HepG2 (cell line): ENCODE measurements at regions not wholly inside any gene's neighbourhood (a gene's known extent, or its start where the extent isn't known, plus 50 kb on each side); places are given as distances from the start of the nearest gene placed in this dataset.

Source experiments
- CC2D1A ChIP-seq: sonication (generic); formaldehyde crosslinking; IDR thresholded peaks from 2 replicates; pipeline ENCODE4 v1.8.1; 2023; ENCODE audit warnings: mild to moderate bottlenecking, missing genetic modification reagents
- CEBPB ChIP-seq: IDR thresholded peaks from 2 replicates; pipeline ENCODE4 v1.6.1; 2011; ENCODE audit warnings: low read depth, low read length, improper control_type of control experiment, borderline replicate concordance
- CREB1 ChIP-seq, 2 experiments: fragments of 450-650 bp in 1 of 2; IDR thresholded peaks; 2 replicates each; pipeline ENCODE4 v1.6.1; 2016 to 2017; ENCODE audit warnings: control low read depth in 1 of 2, mild to moderate bottlenecking in 1 of 2, missing compliant biosample characterization in 1 of 2, missing genetic modification characterization in 1 of 2
- ELF1 ChIP-seq: sonication (generic); formaldehyde crosslinking; IDR thresholded peaks from 2 replicates; pipeline ENCODE4 v1.4.0; 2020; ENCODE audit warnings: missing genetic modification reagents
- ESRRA ChIP-seq: sonication (generic); formaldehyde crosslinking; IDR thresholded peaks from 2 replicates; pipeline ENCODE4 v1.5.1; 2020; ENCODE audit warnings: mild to moderate bottlenecking, low read depth, missing genetic modification reagents
- FOXO1 ChIP-seq: sonication (generic); formaldehyde crosslinking; IDR thresholded peaks from 2 replicates; pipeline ENCODE4 v1.4.0; 2020; ENCODE audit warnings: missing genetic modification reagents
- HDAC1 ChIP-seq: sonication (generic); formaldehyde crosslinking; IDR thresholded peaks from 2 replicates; pipeline ENCODE4 v1.5.1; 2020; ENCODE audit warnings: mild to moderate bottlenecking, missing genetic modification reagents
- NCOR1 ChIP-seq: fragments of 200-600 bp; sonication (generic); IDR thresholded peaks from 2 replicates; pipeline ENCODE4 v1.7.0; 2017; ENCODE audit warnings: antibody characterized with exemption, low read length, borderline replicate concordance
- RFXANK ChIP-seq: IDR thresholded peaks from 2 replicates; pipeline ENCODE4 v1.6.1; 2016
- SIX4 ChIP-seq: sonication (generic); formaldehyde crosslinking; IDR thresholded peaks from 2 replicates; pipeline ENCODE4 v1.4.0; 2020; ENCODE audit warnings: missing genetic modification reagents
- TGIF2 ChIP-seq: IDR thresholded peaks from 2 replicates; pipeline ENCODE4 v1.6.1; 2016; ENCODE audit warnings: control low read depth, missing compliant biosample characterization
- TOPORS ChIP-seq: sonication (generic); formaldehyde crosslinking; IDR thresholded peaks from 2 replicates; pipeline ENCODE4 v1.8.0; 2023; ENCODE audit warnings: mild to moderate bottlenecking, missing genetic modification reagents
- ZBTB7A ChIP-seq: sonication (generic); formaldehyde crosslinking; IDR thresholded peaks from 2 replicates; pipeline ENCODE4 v1.8.0; 2022; ENCODE audit warnings: mild to moderate bottlenecking, missing genetic modification reagents
- ZKSCAN1 ChIP-seq: fragments of 150-350 bp; IDR thresholded peaks from 2 replicates; pipeline ENCODE4 v1.6.1; 2014; ENCODE audit warnings: low read length
- ZKSCAN8 ChIP-seq: IDR thresholded peaks from 2 replicates; pipeline ENCODE4 v1.6.1; 2016; ENCODE audit warnings: borderline replicate concordance, missing genetic modification reagents, missing compliant biosample characterization
- ZNF256 ChIP-seq: sonication (generic); formaldehyde crosslinking; conservative IDR thresholded peaks from 2 replicates; pipeline ENCODE4 v1.4.0; 2020; ENCODE audit warnings: missing genetic modification reagents
- ZNF260 ChIP-seq: sonication (generic); formaldehyde crosslinking; IDR thresholded peaks from 2 replicates; pipeline ENCODE4 v1.4.0; 2020; ENCODE audit warnings: missing genetic modification reagents, low read depth, mild to moderate bottlenecking, borderline replicate concordance
- ZNF33A ChIP-seq: sonication (generic); formaldehyde crosslinking; IDR thresholded peaks from 2 replicates; pipeline ENCODE4 v1.5.1; 2020; ENCODE audit warnings: missing genetic modification reagents, mild to moderate bottlenecking, moderate library complexity, borderline replicate concordance
- ZNF629 ChIP-seq: sonication (generic); formaldehyde crosslinking; conservative IDR thresholded peaks from 2 replicates; pipeline ENCODE4 v1.5.0; 2020; ENCODE audit warnings: missing genetic modification reagents
- ZNF75D ChIP-seq: sonication (generic); formaldehyde crosslinking; IDR thresholded peaks from 2 replicates; pipeline ENCODE4 v1.8.1; 2023; ENCODE audit warnings: missing genetic modification reagents, mild to moderate bottlenecking, borderline replicate concordance
- TF ChIP-seq, protein P1 (sequence below): sonication (generic); formaldehyde crosslinking; IDR thresholded peaks from 2 replicates; pipeline ENCODE4 v1.4.0; 2020; ENCODE audit warnings: missing genetic modification reagents
- TF ChIP-seq, protein P2 (sequence below): sonication (generic); formaldehyde crosslinking; IDR thresholded peaks from 2 replicates; pipeline ENCODE4 v1.4.0; 2020; ENCODE audit warnings: mild to moderate bottlenecking, missing genetic modification reagents
- TF ChIP-seq, protein P3 (sequence below): sonication (generic); formaldehyde crosslinking; IDR thresholded peaks from 2 replicates; pipeline ENCODE4; 2020; ENCODE audit warnings: missing genetic modification reagents, mild to moderate bottlenecking, borderline replicate concordance
- TF ChIP-seq, protein P4 (sequence below): sonication (generic); formaldehyde crosslinking; IDR thresholded peaks from 2 replicates; pipeline ENCODE4 v1.8.0; 2022; ENCODE audit warnings: low read depth, missing genetic modification reagents

DNA sequence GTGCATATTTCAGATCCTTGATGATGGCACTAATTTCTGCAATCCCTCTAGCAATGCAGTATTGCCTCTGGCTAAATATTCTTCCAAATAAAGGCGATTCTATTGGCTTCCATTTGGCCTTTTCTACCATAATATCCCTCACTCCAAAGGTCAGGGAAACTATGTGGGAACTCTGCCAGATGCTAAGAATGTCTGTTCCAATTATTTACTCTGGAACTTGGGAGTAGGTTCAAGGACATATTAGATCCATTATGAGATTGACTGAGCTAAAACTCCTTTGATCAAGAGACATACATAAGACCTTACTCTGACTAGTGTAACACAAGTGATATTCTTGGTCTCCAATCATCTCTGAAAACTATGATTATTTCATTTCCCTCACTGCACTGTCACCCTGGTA lies 674.5 kb upstream of the NECTIN3 start (continued):
- no peak for TF ChIP-seq ZNF629 (CRISPR knock-in tag)
- no peak for TF ChIP-seq ZNF256 (CRISPR knock-in tag)
- TF ChIP-seq RFXANK, result no peak
- TF ChIP-seq ZKSCAN8 (CRISPR knock-in tag), result 0 out of 2 replicates have a peak, but pooled peaks have one; percentile 52
- TF ChIP-seq, protein P1, sequence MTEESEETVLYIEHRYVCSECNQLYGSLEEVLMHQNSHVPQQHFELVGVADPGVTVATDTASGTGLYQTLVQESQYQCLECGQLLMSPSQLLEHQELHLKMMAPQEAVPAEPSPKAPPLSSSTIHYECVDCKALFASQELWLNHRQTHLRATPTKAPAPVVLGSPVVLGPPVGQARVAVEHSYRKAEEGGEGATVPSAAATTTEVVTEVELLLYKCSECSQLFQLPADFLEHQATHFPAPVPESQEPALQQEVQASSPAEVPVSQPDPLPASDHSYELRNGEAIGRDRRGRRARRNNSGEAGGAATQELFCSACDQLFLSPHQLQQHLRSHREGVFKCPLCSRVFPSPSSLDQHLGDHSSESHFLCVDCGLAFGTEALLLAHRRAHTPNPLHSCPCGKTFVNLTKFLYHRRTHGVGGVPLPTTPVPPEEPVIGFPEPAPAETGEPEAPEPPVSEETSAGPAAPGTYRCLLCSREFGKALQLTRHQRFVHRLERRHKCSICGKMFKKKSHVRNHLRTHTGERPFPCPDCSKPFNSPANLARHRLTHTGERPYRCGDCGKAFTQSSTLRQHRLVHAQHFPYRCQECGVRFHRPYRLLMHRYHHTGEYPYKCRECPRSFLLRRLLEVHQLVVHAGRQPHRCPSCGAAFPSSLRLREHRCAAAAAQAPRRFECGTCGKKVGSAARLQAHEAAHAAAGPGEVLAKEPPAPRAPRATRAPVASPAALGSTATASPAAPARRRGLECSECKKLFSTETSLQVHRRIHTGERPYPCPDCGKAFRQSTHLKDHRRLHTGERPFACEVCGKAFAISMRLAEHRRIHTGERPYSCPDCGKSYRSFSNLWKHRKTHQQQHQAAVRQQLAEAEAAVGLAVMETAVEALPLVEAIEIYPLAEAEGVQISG (CRISPR knock-in tag), result no peak
- TF ChIP-seq, protein P2, sequence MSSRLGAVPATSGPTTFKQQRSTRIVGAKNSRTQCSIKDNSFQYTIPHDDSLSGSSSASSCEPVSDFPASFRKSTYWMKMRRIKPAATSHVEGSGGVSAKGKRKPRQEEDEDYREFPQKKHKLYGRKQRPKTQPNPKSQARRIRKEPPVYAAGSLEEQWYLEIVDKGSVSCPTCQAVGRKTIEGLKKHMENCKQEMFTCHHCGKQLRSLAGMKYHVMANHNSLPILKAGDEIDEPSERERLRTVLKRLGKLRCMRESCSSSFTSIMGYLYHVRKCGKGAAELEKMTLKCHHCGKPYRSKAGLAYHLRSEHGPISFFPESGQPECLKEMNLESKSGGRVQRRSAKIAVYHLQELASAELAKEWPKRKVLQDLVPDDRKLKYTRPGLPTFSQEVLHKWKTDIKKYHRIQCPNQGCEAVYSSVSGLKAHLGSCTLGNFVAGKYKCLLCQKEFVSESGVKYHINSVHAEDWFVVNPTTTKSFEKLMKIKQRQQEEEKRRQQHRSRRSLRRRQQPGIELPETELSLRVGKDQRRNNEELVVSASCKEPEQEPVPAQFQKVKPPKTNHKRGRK (CRISPR knock-in tag), result no peak
- no peak for TF ChIP-seq CC2D1A (CRISPR knock-in tag)
- TF ChIP-seq CEBPB, result no peak
- TF ChIP-seq CREB1 (IDR thresholded peaks at IDR 0.05), result no peak
- TF ChIP-seq CREB1 (CRISPR knock-in tag; IDR thresholded peaks at IDR 0.05), result peak; percentile 40; the same call in 1 of the 2 replicates
- TF ChIP-seq NCOR1, result peak; percentile 82; the same call in 1 of the 2 replicates
- no peak for TF ChIP-seq TOPORS (CRISPR knock-in tag)
- TF ChIP-seq ELF1, result no peak
- TF ChIP-seq TGIF2 (CRISPR knock-in tag), result no peak
- TF ChIP-seq ZNF75D (CRISPR knock-in tag), result no peak
- TF ChIP-seq SIX4 (CRISPR knock-in tag), result no peak
- TF ChIP-seq ZNF33A (CRISPR knock-in tag), result no peak
- TF ChIP-seq HDAC1, result peak; percentile 48; the same call in 1 of the 2 replicates
- TF ChIP-seq ZBTB7A (CRISPR knock-in tag), result no peak
- no peak for TF ChIP-seq ZNF260
- TF ChIP-seq, protein P3, sequence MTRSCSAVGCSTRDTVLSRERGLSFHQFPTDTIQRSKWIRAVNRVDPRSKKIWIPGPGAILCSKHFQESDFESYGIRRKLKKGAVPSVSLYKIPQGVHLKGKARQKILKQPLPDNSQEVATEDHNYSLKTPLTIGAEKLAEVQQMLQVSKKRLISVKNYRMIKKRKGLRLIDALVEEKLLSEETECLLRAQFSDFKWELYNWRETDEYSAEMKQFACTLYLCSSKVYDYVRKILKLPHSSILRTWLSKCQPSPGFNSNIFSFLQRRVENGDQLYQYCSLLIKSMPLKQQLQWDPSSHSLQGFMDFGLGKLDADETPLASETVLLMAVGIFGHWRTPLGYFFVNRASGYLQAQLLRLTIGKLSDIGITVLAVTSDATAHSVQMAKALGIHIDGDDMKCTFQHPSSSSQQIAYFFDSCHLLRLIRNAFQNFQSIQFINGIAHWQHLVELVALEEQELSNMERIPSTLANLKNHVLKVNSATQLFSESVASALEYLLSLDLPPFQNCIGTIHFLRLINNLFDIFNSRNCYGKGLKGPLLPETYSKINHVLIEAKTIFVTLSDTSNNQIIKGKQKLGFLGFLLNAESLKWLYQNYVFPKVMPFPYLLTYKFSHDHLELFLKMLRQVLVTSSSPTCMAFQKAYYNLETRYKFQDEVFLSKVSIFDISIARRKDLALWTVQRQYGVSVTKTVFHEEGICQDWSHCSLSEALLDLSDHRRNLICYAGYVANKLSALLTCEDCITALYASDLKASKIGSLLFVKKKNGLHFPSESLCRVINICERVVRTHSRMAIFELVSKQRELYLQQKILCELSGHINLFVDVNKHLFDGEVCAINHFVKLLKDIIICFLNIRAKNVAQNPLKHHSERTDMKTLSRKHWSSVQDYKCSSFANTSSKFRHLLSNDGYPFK (CRISPR knock-in tag), result no peak
- TF ChIP-seq FOXO1 (CRISPR knock-in tag), result peak; percentile 78
- TF ChIP-seq ESRRA (CRISPR knock-in tag), result 0 out of 2 replicates have a peak, but pooled peaks have one; percentile 41
- TF ChIP-seq ZKSCAN1, result no peak
- TF ChIP-seq, protein P4, sequence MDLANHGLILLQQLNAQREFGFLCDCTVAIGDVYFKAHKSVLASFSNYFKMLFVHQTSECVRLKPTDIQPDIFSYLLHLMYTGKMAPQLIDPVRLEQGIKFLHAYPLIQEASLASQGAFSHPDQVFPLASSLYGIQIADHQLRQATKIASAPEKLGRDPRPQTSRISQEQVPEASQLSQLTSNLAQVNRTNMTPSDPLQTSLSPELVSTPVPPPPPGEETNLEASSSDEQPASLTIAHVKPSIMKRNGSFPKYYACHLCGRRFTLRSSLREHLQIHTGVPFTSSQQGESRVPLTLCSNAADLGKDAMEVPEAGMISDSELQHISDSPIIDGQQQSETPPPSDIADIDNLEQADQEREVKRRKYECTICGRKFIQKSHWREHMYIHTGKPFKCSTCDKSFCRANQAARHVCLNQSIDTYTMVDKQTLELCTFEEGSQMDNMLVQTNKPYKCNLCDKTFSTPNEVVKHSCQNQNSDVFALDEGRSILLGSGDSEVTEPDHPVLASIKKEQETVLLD (CRISPR knock-in tag), result no peak
